Upper lobe of left lung (tissue), 6 donors: ENCODE measurements at regions not wholly inside any gene's neighbourhood (a gene's known extent, or its start where the extent isn't known, plus 50 kb on each side); places are given as distances from the start of the nearest gene placed in this dataset.

Source experiments
- ATAC-seq, 2 donors: fragments of 200-7000 bp; cut with Tn5 transposase; one replicate each; pipeline ENCODE4 v1.9.1; 2022; ENCODE audit warnings: mild to moderate bottlenecking in 2 of 2, moderate library complexity in 2 of 2; ENCODE audit not compliant: low FRiP score in 2 of 2
- DNase-seq, 2 donors: peaks; one replicate each; pipeline ENCODE4 v3.0.0-alpha.2; 2019 to 2020
- H3K27ac ChIP-seq, 4 donors: fragments of 200-600 bp; sonication (generic); one replicate each; pipeline ENCODE4 v1.5.1; 2016 to 2019
- H3K27me3 ChIP-seq, 4 donors: fragments of 200-600 bp; sonication (generic); one replicate each; pipeline ENCODE4 v1.5.1; 2017 to 2019
- H3K36me3 ChIP-seq, 4 donors: fragments of 200-600 bp; sonication (generic); one replicate each; pipeline ENCODE4 v1.5.1; 2016 to 2019
- H3K4me1 ChIP-seq, 4 donors: fragments of 200-600 bp; sonication (generic); one replicate each; pipeline ENCODE4 v1.5.1; 2018 to 2019
- H3K4me3 ChIP-seq, 4 donors: fragments of 200-600 bp; sonication (generic); one replicate each; pipeline ENCODE4 v1.5.1; 2017 to 2019; ENCODE audit warnings: mild to moderate bottlenecking in 2 of 4, moderate library complexity in 1 of 4
- H3K9me3 ChIP-seq, 4 donors: fragments of 200-600 bp; sonication (generic); one replicate each; pipeline ENCODE4 v1.5.1; 2018 to 2019
- CTCF ChIP-seq, 6 experiments: fragments of 450-650 bp in 4 of 6; fragments of 200-600 bp in 2 of 6; sonication (generic) in 2 of 6; IDR thresholded peaks; one replicate each; pipeline ENCODE4 v1.5.1; 2016 to 2019; ENCODE audit warnings: antibody characterized with exemption in 6 of 6
- EP300 ChIP-seq, 4 donors: sonication (generic); formaldehyde crosslinking; IDR thresholded peaks; one replicate each; pipeline ENCODE4 v1.5.1; 2017; ENCODE audit warnings: antibody characterized with exemption in 4 of 4, control low read depth in 2 of 4
- POLR2A ChIP-seq, 4 donors: fragments of 450-650 bp; IDR thresholded peaks; one replicate each; pipeline ENCODE4 v1.5.1; 2016 to 2017; ENCODE audit warnings: antibody characterized with exemption in 4 of 4, mild to moderate bottlenecking in 2 of 4
- POLR2AphosphoS5 ChIP-seq, 2 donors: sonication (generic); formaldehyde crosslinking; IDR thresholded peaks; one replicate each; pipeline ENCODE4 v1.5.1; 2017; ENCODE audit warnings: antibody characterized with exemption in 2 of 2
- whole genome bisulfite sequencing, 2 donors: methylation state at CpG; one replicate each; pipeline ENCODE4 v1.1.5; 2017 to 2018; 5-methylcytosine and 5-hydroxymethylcytosine counted together
- donor health status: DM: no; HTN: no; CAD: no; lungs with moderate emphysema.
- donor health status: DM: no; HTN: yes; CAD: no; lungs with severe emphysema.

GRCh38 chr12:23005387-23005786 is 380.4 kb downstream of the ETNK1 start:
- H3K27me3 ChIP-seq: no peaks in the 10 kb centered on the region
- H3K4me3 ChIP-seq: no peak overlapping the region
- 63 to 70% methylated on average over 2 of the region's 2 CpGs for WGBS, 2 donors
- DNase-seq (no peak), ATAC-seq (no peak)
- no peaks in the 10 kb centered on the region for H3K9me3 ChIP-seq
- H3K4me1 ChIP-seq: peaks cover 0 to 2% (median 0%) of the 10 kb centered on the region in 4 donors
- TF ChIP-seq POLR2AphosphoS5 (IDR thresholded peaks at IDR 0.05) (no peak), CTCF (IDR thresholded peaks at IDR 0.05) (no peak), POLR2A (IDR thresholded peaks at IDR 0.05) (no peak), EP300 (IDR thresholded peaks at IDR 0.05) (no peak)
- H3K36me3 ChIP-seq: no peaks in the 10 kb centered on the region
- no peak overlapping the region for H3K27ac ChIP-seq

- TF ChIP-seq POLR2A (IDR thresholded peaks at IDR 0.05) (no peak), POLR2AphosphoS5 (IDR thresholded peaks at IDR 0.05) (no peak), CTCF (IDR thresholded peaks at IDR 0.05) (no peak), EP300 (IDR thresholded peaks at IDR 0.05) (no peak)
Observed at GRCh38 chr12:23006413-23006812, 381.4 kb downstream of the ETNK1 start.

GRCh38 chr12:23008623-23009022 is 383.7 kb downstream of the ETNK1 start:
- DNase-seq: no peak
- Histone ChIP-seq H3K4me1 (peaks cover 0 to 2% (median 0%) of the 10 kb centered on the region in 4 donors), H3K27me3 (no peaks in the 10 kb centered on the region), H3K9me3 (no peaks in the 10 kb centered on the region), H3K27ac (no peak overlapping the region), H3K36me3 (no peaks in the 10 kb centered on the region), H3K4me3 (no peak overlapping the region)
- TF ChIP-seq EP300 (IDR thresholded peaks at IDR 0.05): no peak
- TF ChIP-seq POLR2AphosphoS5 (IDR thresholded peaks at IDR 0.05): no peak
- no peak for TF ChIP-seq CTCF (IDR thresholded peaks at IDR 0.05)
- no peak for TF ChIP-seq POLR2A (IDR thresholded peaks at IDR 0.05)
- WGBS, 2 donors: 51 to 64% methylated on average over 5 of the region's 5 CpGs
- peak in 1 of 2 donors; percentile 29 for ATAC-seq

More at GRCh38 chr12:23006413-23006812, 381.4 kb downstream of the ETNK1 start:
- WGBS, 2 donors: 57 to 69% methylated on average over 2 of the region's 2 CpGs
- Histone ChIP-seq H3K9me3 (no peaks in the 10 kb centered on the region), H3K36me3 (no peaks in the 10 kb centered on the region), H3K27ac (no peak overlapping the region), H3K4me3 (no peak overlapping the region), H3K27me3 (no peaks in the 10 kb centered on the region), H3K4me1 (peaks cover 0 to 2% (median 0%) of the 10 kb centered on the region in 4 donors)
- no peak for DNase-seq
- no peak for ATAC-seq

- H3K9me3 ChIP-seq: no peaks in the 10 kb centered on the region
- no peak overlapping the region for H3K27ac ChIP-seq
- no peaks in the 10 kb centered on the region for H3K36me3 ChIP-seq
- no peak for ATAC-seq
- H3K4me3 ChIP-seq: no peak overlapping the region
- H3K4me1 ChIP-seq: no peaks in the 10 kb centered on the region
- TF ChIP-seq POLR2A (IDR thresholded peaks at IDR 0.05) (no peak), CTCF (IDR thresholded peaks at IDR 0.05) (no peak), POLR2AphosphoS5 (IDR thresholded peaks at IDR 0.05) (no peak)
- no peaks in the 10 kb centered on the region for H3K27me3 ChIP-seq
- no peak for DNase-seq
Observed at GRCh38 chr12:23014749-23015148, 389.8 kb downstream of the ETNK1 start.

GRCh38 chr12:23025372-23026016 is 400.5 kb downstream of the ETNK1 start:
- H3K36me3 ChIP-seq: no peaks in the 10 kb centered on the region
- no peak for TF ChIP-seq EP300 (IDR thresholded peaks at IDR 0.05)
- no peak for TF ChIP-seq POLR2AphosphoS5 (IDR thresholded peaks at IDR 0.05)
- TF ChIP-seq CTCF (IDR thresholded peaks at IDR 0.05): no peak
- no peak for TF ChIP-seq POLR2A (IDR thresholded peaks at IDR 0.05)
- WGBS, 2 donors: 42 to 54% methylated on average over 1 of the region's 1 CpG
- DNase-seq: no peak
- no peaks in the 10 kb centered on the region for H3K27me3 ChIP-seq
- H3K4me3 ChIP-seq: no peak overlapping the region
- no peaks in the 10 kb centered on the region for H3K4me1 ChIP-seq
- no peak overlapping the region for H3K27ac ChIP-seq
- no peak for ATAC-seq
- H3K9me3 ChIP-seq: no peaks in the 10 kb centered on the region
